ENCODE measurements at regions not wholly inside any gene's neighbourhood (a gene's known extent, or its start where the extent isn't known, plus 50 kb on each side); places are given as distances from the start of the nearest gene placed in this dataset.

DNA sequence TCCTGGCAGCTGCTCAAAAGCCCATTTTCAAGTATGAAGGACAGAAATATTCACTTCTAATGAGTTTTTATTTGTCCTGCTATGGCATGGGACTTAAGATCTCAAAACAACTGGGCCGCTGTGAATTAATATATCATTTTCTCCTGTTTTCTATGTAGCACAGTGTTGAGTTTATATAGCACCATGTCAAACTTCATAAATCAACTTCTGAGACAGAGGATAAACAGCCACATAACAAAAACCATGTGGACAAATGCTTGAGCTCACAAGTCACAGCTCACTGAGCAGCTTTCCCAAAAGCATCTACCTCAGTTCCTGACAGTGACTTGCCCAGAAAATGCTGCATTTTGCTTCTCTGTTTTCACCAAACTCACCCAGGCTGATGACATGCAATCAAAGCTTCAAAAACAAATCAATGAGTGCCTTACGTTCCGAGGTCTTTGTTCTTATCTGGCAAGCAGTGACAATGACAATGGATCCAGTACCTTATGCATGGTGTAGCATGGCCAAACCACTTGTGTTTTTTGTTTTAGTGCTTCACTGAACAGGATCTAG, 722.6 kb downstream of the LRRIQ3 start:
- TF ChIP-seq, protein P1, sequence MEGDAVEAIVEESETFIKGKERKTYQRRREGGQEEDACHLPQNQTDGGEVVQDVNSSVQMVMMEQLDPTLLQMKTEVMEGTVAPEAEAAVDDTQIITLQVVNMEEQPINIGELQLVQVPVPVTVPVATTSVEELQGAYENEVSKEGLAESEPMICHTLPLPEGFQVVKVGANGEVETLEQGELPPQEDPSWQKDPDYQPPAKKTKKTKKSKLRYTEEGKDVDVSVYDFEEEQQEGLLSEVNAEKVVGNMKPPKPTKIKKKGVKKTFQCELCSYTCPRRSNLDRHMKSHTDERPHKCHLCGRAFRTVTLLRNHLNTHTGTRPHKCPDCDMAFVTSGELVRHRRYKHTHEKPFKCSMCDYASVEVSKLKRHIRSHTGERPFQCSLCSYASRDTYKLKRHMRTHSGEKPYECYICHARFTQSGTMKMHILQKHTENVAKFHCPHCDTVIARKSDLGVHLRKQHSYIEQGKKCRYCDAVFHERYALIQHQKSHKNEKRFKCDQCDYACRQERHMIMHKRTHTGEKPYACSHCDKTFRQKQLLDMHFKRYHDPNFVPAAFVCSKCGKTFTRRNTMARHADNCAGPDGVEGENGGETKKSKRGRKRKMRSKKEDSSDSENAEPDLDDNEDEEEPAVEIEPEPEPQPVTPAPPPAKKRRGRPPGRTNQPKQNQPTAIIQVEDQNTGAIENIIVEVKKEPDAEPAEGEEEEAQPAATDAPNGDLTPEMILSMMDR (IDR thresholded peaks at IDR 0.05; ENCODE audit: extremely low read depth in 1 of 2, insufficient read depth in 1 of 2, low read depth in 1 of 2, low read length in 2 of 2): no peak
- TF ChIP-seq MYC (IDR thresholded peaks at IDR 0.05; ENCODE audit: low read depth, low read length) (no peak), EZH2 (IDR thresholded peaks at IDR 0.05; ENCODE audit: borderline replicate concordance, low read depth, low read length, severe bottlenecking) (no peak), POLR2A (IDR thresholded peaks at IDR 0.05; ENCODE audit: low read depth, low read length) (no peak), JUN (IDR thresholded peaks at IDR 0.05; ENCODE audit: borderline replicate concordance, insufficient read depth, insufficient read length, low read depth) (no peak), POLR2AphosphoS5 (IDR thresholded peaks at IDR 0.05; ENCODE audit: insufficient read depth, low read depth, low read length) (no peak), FOS (IDR thresholded peaks at IDR 0.05; ENCODE audit: borderline replicate concordance, insufficient read depth, low read length) (no peak)
- TF ChIP-seq, protein P2, sequence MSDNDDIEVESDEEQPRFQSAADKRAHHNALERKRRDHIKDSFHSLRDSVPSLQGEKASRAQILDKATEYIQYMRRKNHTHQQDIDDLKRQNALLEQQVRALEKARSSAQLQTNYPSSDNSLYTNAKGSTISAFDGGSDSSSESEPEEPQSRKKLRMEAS (IDR thresholded peaks at IDR 0.05; ENCODE audit: insufficient read depth, insufficient read length): no peak

Measured in endothelial cell of umbilical vein (primary cell).